Fibroblast of the aortic adventitia (primary cell): ENCODE measurements at regions not wholly inside any gene's neighbourhood (a gene's known extent, or its start where the extent isn't known, plus 50 kb on each side); places are given as distances from the start of the nearest gene placed in this dataset.
A peak's percentile ranks its signal among the peaks of the same experiment; 100 is the strongest.

ENCODE experiments used
- DNase-seq: peaks from one replicate; pipeline ENCODE4 v3.0.0-alpha.2; 2010; ENCODE audit warnings: low read depth
- H3K4me3 ChIP-seq: 2 replicates; pipeline ENCODE4 v1.5.1; 2011; ENCODE audit warnings: low read depth, mild to moderate bottlenecking, control low read depth, low read length, moderate library complexity
- CTCF ChIP-seq: IDR thresholded peaks from 2 replicates; pipeline ENCODE4 v1.5.1; 2011; ENCODE audit warnings: mild to moderate bottlenecking, low read length, control low read depth, inconsistent platforms; ENCODE audit not compliant: insufficient read depth

- no peak for TF ChIP-seq CTCF
- no peak for DNase-seq
- H3K4me3 ChIP-seq: no peak overlapping the region
These were observed 250.9 kb downstream of the KIF20B start for GRCh38 chr10:89952325-89952724.

GRCh38 chr10:89952751-89953150 lies 251.4 kb downstream of the KIF20B start:
- TF ChIP-seq CTCF: no peak
- DNase-seq: no peak
- H3K4me3 ChIP-seq: no peak overlapping the region

GRCh38 chr10:89954061-89954460 lies 252.7 kb downstream of the KIF20B start:
- DNase-seq: no peak
- TF ChIP-seq CTCF: no peak
- no peak overlapping the region for H3K4me3 ChIP-seq

- peak; percentile 29 for DNase-seq
- TF ChIP-seq CTCF: peak; percentile 31
- no peak overlapping the region for H3K4me3 ChIP-seq
These were observed 253.6 kb downstream of the KIF20B start for GRCh38 chr10:89954787-89955566.

DNA sequence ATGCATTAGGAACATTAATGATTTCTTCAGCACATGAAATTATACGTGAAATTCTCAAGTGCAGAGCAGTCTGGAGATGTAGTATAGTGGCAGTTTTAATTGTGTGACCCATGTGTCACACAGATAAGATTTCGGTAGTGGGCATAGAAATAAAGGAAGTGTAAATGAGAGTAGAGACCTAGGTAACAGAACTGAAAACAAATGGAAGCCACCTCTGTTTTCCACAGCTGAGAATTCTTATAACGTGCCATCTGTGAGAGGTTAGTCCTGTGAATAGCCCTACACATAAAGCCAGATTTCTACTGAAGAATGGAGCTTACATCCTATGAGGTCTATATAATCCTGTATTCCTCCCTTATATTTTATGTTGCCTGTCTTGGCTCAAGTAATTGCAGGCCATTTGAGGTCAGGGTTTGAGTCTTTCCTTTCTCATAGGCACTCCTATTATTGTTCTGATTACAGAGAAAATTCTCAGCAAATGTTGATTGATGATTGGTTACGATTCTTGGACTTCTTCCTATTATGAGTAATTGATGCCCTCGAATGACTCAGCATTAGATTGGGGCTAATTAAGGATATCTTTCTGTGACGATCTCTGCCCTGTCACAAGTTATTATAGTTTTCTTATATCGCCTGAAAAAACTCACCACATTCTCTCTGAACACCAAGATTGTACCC lies 258.2 kb downstream of the KIF20B start:
- TF ChIP-seq CTCF: no peak
- H3K4me3 ChIP-seq: no peak overlapping the region
- no peak for DNase-seq

GRCh38 chr10:89963451-89964102 lies 262.2 kb downstream of the KIF20B start:
- TF ChIP-seq CTCF: no peak
- no peak for DNase-seq
- H3K4me3 ChIP-seq: no peak overlapping the region
